Activated T-helper 2 cell treated with anti-CD3 and anti-CD28 coated beads, Interferon-gamma antibody, Interleukin-2, Interleukin-4, amounts not matched to agents 10 μg/mL and 5 μg/mL and 100 μg/mL, durations not matched to agents 14 hours and 24 hours and 36 hours (primary cell): ENCODE measurements at regions not wholly inside any gene's neighbourhood (a gene's known extent, or its start where the extent isn't known, plus 50 kb on each side); places are given as distances from the start of the nearest gene placed in this dataset.

Source experiments
- DNase-seq: peaks from one replicate; pipeline ENCODE4 v3.0.0; 2021; ENCODE audit warnings: low spot score
- H3K27ac Mint-ChIP-seq: one replicate; pipeline ENCODE4 v1.8.0; 2021; ENCODE audit warnings: mixed read lengths
- H3K27me3 Mint-ChIP-seq: one replicate; pipeline ENCODE4 v1.8.0; 2021; ENCODE audit warnings: low read depth, mixed read lengths
- H3K36me3 Mint-ChIP-seq: one replicate; pipeline ENCODE4 v1.8.0; 2021; ENCODE audit warnings: low read depth, mixed read lengths
- H3K4me1 Mint-ChIP-seq: one replicate; pipeline ENCODE4 v1.8.0; 2021; ENCODE audit warnings: low read depth, mixed read lengths
- H3K4me3 Mint-ChIP-seq: one replicate; pipeline ENCODE4 v1.8.0; 2021; ENCODE audit warnings: low read depth, mild to moderate bottlenecking, moderate library complexity, mixed read lengths
- H3K9me3 Mint-ChIP-seq: one replicate; pipeline ENCODE4 v1.8.0; 2021; ENCODE audit warnings: mixed read lengths
- intact Hi-C: fragments of 100-400 bp; cut with micrococcal nuclease; formaldehyde crosslinking; loops from one replicate; pipeline ENCODE4 v1.15.1; 2023

DNA sequence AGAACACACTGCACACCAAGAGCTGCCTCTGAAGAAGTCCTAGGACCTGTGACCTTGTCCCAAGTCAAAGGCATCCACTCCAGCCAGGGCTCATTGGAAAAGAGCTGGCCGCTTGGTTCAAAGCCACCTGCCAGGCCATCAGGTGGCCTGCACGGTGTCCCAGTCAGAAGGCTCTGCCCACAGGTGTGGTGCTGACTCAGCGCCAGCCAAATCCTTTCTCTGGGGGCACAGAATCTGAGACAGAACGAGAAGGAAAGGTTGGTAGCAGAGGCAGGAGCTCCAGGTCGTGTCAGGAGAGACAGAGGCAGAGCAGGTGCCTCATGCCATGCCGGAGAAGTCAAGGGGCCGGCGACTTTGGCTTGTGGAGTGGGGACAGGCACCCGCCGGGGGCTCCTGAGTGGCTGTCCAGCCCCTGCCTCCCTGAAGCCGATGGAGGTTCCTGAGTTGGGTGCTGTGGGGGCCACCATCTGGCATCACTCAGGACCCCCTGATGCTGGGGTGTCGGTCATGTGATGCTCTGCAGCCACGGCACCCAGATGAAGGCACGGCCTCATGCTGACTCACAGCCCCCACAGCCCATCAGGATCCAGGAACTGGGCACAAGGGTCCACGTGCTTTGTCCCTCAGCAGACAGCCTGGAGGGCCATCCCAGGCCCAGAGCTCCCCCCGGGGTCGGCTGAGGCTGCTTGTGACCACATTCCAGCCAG, 128.1 kb upstream of the FOXF1 start:
- Mint-ChIP-seq H3K27ac (no peak overlapping the region), H3K4me1 (no peaks in the 10 kb centered on the region), H3K27me3 (no peaks in the 10 kb centered on the region), H3K36me3 (no peaks in the 10 kb centered on the region), H3K4me3 (no peak overlapping the region), H3K9me3 (no peaks in the 10 kb centered on the region)
- no peak for DNase-seq
- intact Hi-C loops: no loop called here

DNA sequence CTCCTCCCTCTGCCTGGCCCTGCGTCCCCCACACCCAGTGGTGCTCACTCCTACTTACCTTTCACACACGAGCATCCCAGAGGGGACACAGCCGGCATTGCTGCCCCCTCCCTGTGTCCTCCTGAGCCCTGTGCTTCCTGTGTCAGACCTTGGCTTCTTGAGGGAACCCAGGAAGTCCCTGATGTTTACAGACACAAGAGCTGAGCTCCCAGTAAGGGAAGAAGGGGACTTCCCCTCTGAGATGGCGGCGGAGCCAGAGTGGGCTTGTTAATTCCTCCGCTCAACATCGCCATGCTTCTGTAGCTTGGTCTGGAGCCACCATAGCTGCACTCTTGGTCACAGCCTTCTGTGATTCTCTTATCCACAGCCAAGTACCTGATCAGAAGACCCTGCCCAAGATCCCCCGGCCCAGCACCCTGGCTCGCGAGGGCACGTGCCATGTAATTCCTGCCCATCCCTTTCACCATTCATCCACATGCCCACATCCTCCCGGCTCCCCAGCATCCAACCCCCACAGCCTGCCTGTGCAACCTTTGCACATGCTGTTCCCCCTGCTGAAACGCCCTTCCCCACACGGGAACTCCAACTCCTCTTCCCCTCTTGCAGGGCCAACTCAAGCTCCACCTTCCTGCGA, 127.4 kb upstream of the FOXF1 start:
- Mint-ChIP-seq H3K27me3 (no peaks in the 10 kb centered on the region), H3K9me3 (no peaks in the 10 kb centered on the region), H3K4me3 (no peak overlapping the region), H3K27ac (no peak overlapping the region), H3K4me1 (peaks cover 2% of the 10 kb centered on the region), H3K36me3 (no peaks in the 10 kb centered on the region)
- intact Hi-C loops: no loop called here
- DNase-seq: no peak

DNA sequence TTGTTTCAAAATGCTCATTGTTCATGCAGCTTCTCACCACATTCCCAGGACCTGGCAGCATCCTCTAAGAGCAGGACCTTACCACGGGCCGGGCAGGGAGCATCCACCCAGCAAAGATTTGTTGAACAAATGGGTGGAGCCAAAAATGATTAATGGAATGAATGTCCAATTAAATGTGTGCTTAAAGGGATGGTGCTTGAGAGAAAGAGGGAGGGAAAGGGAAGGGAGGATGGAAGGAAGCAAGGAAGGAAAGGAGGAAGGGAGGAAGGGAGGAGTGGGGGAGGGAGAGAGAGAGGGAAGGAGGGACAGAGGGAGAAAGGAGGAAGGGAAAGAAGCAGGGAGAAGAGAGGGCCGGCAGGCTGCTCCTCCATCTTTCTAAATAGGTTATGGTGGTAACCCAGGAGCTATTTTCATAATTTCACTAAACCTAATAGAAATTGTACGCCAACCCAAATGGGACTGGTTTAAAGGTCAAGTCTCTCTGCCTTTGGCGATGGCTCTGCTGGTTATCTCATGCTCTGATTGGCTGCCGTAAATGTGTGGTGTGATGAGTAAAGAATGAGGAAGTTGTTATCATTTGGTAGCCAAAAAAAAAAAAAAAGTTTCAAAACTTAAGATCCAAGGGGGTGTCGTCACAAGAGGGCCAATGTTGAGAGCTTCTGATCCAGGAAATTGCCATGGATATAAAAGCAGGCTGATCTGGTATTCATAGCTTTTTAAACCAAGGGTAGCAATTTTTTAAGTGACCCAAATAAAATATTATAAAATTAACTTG, 126.7 kb upstream of the FOXF1 start:
- H3K9me3 Mint-ChIP-seq: no peaks in the 10 kb centered on the region
- H3K27me3 Mint-ChIP-seq: no peaks in the 10 kb centered on the region
- no peaks in the 10 kb centered on the region for H3K36me3 Mint-ChIP-seq
- no peak for DNase-seq
- H3K27ac Mint-ChIP-seq: no peak overlapping the region
- no peak overlapping the region for H3K4me3 Mint-ChIP-seq
- intact Hi-C loops: no loop called here
- H3K4me1 Mint-ChIP-seq: peaks cover 3% of the 10 kb centered on the region

DNA sequence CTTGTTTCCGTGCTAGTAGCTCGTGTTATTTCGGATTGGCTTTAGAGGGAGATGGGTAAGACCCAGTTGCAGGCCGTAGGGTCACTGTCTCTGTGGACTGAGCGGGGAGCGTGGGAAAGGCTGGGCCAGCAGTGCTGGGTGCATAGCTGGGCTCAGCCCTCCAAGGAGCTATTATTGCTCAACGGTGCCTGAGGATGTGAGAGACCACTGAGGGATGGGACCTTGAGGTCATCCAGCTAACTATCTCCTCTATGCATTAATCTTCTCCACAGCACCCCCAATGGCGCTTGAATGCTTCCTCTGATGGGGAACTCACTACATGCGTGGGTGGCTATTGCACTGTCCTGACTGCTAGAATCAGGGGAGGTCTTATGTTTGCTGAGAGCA, 126.1 kb upstream of the FOXF1 start:
- intact Hi-C loops: no loop called here
- Mint-ChIP-seq H3K4me3 (no peak overlapping the region), H3K4me1 (peaks cover 3% of the 10 kb centered on the region)

DNA sequence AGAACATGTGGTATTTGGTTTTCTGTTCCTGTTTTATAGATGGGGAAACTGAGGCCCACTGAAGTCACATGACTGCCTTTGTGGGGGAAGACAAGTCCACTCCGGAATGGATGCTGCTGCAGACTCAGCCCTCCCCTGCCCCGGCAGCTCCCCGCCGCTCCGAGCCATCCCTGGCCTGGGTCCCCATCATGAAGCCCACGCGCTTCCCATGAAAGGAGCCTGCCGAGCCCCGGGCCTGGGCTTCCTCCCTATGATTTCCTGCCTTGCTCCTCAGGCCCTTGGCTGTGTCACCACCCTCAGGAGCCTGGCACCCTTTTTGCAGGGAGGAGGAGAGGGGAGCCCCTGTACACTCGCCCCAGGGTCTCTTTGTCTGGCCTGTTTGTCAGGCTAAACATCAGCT, 125.3 kb upstream of the FOXF1 start:
- Mint-ChIP-seq H3K36me3 (no peaks in the 10 kb centered on the region), H3K9me3 (no peaks in the 10 kb centered on the region), H3K27me3 (no peaks in the 10 kb centered on the region), H3K4me1 (peaks cover 3% of the 10 kb centered on the region), H3K4me3 (no peak overlapping the region), H3K27ac (no peak overlapping the region)
- DNase-seq: no peak
- intact Hi-C loops: no loop called here

More for the DNA sequence above, 126.1 kb upstream of the FOXF1 start:
- Mint-ChIP-seq H3K9me3 (no peaks in the 10 kb centered on the region), H3K27ac (no peak overlapping the region), H3K27me3 (no peaks in the 10 kb centered on the region), H3K36me3 (no peaks in the 10 kb centered on the region)
- no peak for DNase-seq

DNA sequence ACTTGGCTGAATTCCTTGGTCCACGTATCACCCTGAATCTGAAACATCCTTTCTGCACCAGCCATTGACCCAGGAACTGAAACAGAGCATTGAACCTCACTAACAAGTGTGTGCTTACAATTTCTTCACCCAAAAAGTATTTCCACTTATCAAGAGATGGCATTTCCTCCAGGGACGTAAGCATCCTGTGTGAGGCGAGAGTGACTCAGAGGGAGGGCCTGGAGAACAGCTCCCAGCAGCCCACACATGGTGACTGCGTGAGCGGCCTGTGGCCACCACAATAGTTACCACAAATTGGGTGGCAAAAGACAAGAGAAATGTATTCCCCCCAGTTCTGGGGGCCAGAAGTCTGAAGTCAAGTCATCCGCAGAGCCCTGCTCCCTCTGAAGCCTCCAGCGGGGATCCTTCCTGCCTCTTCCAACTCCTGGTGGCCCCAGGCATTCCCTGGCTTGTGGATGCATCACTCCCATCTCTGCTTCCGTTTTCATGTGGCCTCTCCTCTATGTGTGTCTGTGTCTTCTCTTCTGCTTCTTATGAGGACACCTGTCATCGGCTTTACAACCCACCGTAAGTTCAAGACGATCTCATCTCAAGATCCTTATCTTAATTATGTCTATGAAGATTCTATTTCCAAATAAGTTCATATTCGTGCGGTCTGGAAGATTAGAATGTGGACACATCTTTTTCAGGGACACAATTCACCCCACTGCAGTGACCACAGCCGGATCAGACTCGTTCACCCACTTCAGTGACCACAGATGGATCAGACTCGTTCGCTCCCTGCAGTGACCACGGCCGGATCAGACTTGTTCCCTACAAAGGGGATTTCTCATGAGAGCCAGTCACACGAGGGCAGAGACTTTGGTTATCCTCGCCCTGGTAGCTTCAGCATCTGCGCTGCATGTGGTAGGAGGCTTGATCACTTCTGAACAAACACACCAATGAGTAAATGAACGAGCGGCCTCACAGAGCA, 122.6 kb upstream of the FOXF1 start:
- Mint-ChIP-seq H3K4me3 (no peak overlapping the region), H3K4me1 (peaks cover 3% of the 10 kb centered on the region), H3K27me3 (no peaks in the 10 kb centered on the region), H3K36me3 (no peaks in the 10 kb centered on the region), H3K9me3 (no peaks in the 10 kb centered on the region), H3K27ac (no peak overlapping the region)
- intact Hi-C loops: no loop called here
- no peak for DNase-seq

DNA sequence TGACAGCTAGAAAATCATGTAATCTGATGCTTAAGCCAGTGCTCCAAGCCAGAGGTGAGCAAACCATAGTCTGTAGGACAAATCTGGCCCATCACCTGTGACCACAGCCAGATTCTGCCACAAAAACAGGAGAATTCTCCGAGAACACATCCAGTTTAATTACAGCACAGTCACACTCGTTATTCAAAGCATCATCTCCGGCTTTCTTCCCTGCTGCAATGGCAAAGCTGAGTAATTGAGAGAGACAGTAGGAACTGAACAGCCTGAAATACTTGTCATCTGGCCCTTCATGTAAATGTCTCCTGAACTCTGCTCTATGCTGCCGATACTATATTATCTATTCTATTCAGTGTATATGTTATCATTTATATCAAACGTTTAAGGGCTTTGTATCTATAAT, 121.4 kb upstream of the FOXF1 start:
- H3K27me3 Mint-ChIP-seq: no peaks in the 10 kb centered on the region
- peaks cover 3% of the 10 kb centered on the region for H3K4me1 Mint-ChIP-seq
- no peak overlapping the region for H3K4me3 Mint-ChIP-seq
- no peaks in the 10 kb centered on the region for H3K9me3 Mint-ChIP-seq
- intact Hi-C loops: no loop called here
- no peaks in the 10 kb centered on the region for H3K36me3 Mint-ChIP-seq
- DNase-seq: no peak
- no peak overlapping the region for H3K27ac Mint-ChIP-seq

DNA sequence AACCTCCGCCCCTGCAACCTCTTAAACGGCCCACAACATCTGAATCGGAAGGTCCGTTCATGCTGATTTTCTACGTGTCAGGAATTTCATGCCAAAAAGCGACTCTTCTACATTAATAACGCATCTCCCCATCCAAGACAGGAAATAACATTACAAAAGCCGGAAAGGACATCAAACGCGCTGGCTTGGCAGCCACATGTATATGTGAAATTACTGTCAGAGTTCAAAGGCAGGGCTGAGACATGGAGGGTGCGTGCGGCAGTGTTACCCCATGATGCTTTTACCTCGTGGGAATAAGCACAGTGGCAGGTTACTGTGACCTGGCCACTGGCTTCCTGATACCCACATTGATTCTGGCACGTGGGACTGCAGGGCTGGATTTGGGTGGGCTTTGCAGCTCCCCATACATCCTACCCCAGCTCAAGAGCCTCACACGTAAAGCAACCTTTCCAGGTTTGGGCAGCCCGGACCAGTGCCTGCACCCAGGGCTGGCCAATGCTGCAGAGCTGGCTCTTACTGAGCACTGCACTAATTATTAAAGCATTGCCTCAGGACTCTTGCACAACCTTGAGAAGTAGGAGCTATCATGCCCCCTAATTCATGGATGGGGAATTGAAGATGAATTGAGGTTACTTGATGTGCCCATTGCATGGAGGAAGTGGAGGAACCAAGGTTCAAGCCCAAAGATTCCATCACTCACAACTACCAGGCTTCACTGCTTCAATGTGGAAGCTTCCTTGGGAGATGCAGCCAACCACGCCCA, 120.6 kb upstream of the FOXF1 start:
- DNase-seq: no peak
- Mint-ChIP-seq H3K27ac (no peak overlapping the region), H3K4me3 (no peak overlapping the region), H3K36me3 (no peaks in the 10 kb centered on the region), H3K9me3 (no peaks in the 10 kb centered on the region), H3K4me1 (peaks cover 3% of the 10 kb centered on the region), H3K27me3 (no peaks in the 10 kb centered on the region)
- intact Hi-C loops: no loop called here

DNA sequence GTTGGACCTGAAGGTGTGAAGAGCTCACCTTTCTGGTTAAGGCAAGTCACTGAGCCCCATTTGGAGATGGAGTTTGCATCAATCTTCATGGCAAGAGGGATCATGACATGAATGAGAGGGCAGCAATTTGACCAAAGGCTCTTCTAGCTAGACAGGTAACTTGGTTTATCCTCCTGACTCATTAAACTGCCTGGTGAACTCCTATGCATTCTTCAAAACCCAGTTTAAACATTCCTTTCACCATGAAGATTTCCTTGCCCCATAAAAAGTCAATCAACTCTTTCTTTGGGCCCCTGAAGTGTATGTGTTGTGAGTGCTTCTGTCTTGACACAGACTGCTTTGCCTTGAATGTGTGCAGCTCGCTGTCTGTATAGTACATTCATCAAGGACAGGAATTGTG, 120.0 kb upstream of the FOXF1 start:
- Mint-ChIP-seq H3K9me3 (no peaks in the 10 kb centered on the region), H3K4me1 (peaks cover 3% of the 10 kb centered on the region), H3K27me3 (no peaks in the 10 kb centered on the region), H3K36me3 (no peaks in the 10 kb centered on the region), H3K27ac (no peak overlapping the region), H3K4me3 (no peak overlapping the region)
- no peak for DNase-seq
- intact Hi-C loops: no loop called here

DNA sequence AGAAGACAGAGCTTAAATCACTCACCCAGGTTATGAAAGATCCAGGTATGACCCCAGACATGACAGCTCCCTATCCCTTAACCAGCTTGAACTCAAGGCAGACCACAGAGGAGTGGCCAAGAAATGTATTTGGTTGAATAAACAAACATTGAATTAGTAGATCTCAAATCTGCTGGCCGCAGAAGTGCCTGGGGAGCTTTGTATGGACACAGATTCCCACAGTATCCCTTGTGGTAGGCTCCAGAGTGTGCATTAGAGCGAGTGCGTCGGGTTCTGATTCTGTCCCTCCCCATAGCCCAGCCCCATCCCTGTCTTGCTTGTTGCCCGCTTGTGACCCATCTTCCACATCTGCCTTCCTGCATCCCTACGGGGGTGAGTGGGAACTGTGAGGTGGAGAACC, 118.8 kb upstream of the FOXF1 start:
- intact Hi-C loops: no loop called here
- no peak for DNase-seq
- H3K27me3 Mint-ChIP-seq: no peaks in the 10 kb centered on the region
- no peak overlapping the region for H3K4me3 Mint-ChIP-seq
- H3K4me1 Mint-ChIP-seq: peaks cover 3% of the 10 kb centered on the region
- no peaks in the 10 kb centered on the region for H3K36me3 Mint-ChIP-seq
- H3K9me3 Mint-ChIP-seq: no peaks in the 10 kb centered on the region
- H3K27ac Mint-ChIP-seq: no peak overlapping the region

DNA sequence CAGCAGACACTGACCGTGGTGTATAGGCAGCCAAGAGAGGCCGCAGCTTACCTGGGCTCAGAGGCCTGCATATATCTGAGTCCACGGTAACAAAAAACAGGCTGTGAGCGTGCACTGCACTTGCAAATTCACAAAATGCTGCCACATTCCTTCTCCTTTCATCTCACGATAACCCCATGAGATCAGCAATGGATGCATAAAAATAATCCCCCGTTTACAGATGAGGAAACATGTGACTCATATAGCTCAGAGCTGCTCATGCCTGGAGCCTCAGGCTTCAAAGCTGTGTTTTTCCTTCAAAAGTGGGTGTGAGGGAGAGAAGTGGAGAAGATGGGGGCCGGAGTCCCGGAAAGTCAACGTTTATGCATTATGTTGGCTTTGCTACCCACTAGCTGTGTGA, 118.3 kb upstream of the FOXF1 start:
- H3K4me1 Mint-ChIP-seq: peaks cover 3% of the 10 kb centered on the region

More for the DNA sequence above, 118.3 kb upstream of the FOXF1 start:
- intact Hi-C loops: no loop called here
- H3K27me3 Mint-ChIP-seq: no peaks in the 10 kb centered on the region
- H3K4me3 Mint-ChIP-seq: no peak overlapping the region
- no peak for DNase-seq
- no peaks in the 10 kb centered on the region for H3K9me3 Mint-ChIP-seq
- no peak overlapping the region for H3K27ac Mint-ChIP-seq
- no peaks in the 10 kb centered on the region for H3K36me3 Mint-ChIP-seq
